Mesendoderm (in vitro differentiated cells): ENCODE measurements at regions not wholly inside any gene's neighbourhood (a gene's known extent, or its start where the extent isn't known, plus 50 kb on each side); places are given as distances from the start of the nearest gene placed in this dataset.
A peak's percentile ranks its signal among the peaks of the same experiment; 100 is the strongest.
"Not testable (repeated sequence)": the region's sequence is repeated elsewhere in the genome, so short reads cannot be mapped to it uniquely, and the experiment has no call there.

ENCODE experiments used
- DNase-seq: peaks from one replicate; pipeline ENCODE4 v3.0.0; 2013
- H2AK5ac ChIP-seq: 2 replicates; pipeline ENCODE4 v1.6.1; 2013; ENCODE audit warnings: low read length, inconsistent platforms
- H2BK120ac ChIP-seq: 2 replicates; pipeline ENCODE4 v1.6.1; 2013; ENCODE audit warnings: low read depth, mild to moderate bottlenecking, low read length, moderate library complexity, mixed read lengths
- H2BK15ac ChIP-seq: replicated peaks from 2 replicates; pipeline ENCODE4 v1.6.1; 2013; ENCODE audit warnings: low read depth, mild to moderate bottlenecking, moderate library complexity
- H2BK5ac ChIP-seq: 2 replicates; pipeline ENCODE4 v1.6.1; 2013; ENCODE audit warnings: low read length, inconsistent platforms
- H3K18ac ChIP-seq: 2 replicates; pipeline ENCODE4 v1.6.1; 2013; ENCODE audit warnings: mild to moderate bottlenecking, low read length, mixed read lengths
- H3K23ac ChIP-seq: one replicate; pipeline ENCODE4 v1.6.1; 2013; ENCODE audit warnings: low read length
- H3K27ac ChIP-seq: 2 replicates; pipeline ENCODE4 v1.5.1; 2013; ENCODE audit warnings: low read depth, mild to moderate bottlenecking, inconsistent platforms, low read length, moderate library complexity
- H3K27me3 ChIP-seq: 2 replicates; pipeline ENCODE4 v1.6.1; 2013; ENCODE audit warnings: low read length, control low read depth, mild to moderate bottlenecking, inconsistent platforms; ENCODE audit not compliant: insufficient read depth, poor library complexity
- H3K36me3 ChIP-seq: 2 replicates; pipeline ENCODE4 v1.6.1; 2013; ENCODE audit warnings: low read length, inconsistent platforms; ENCODE audit not compliant: control insufficient read depth, insufficient read depth
- H3K4ac ChIP-seq: one replicate; pipeline ENCODE4 v1.6.1; 2013; ENCODE audit warnings: low read depth, mild to moderate bottlenecking, low read length, moderate library complexity
- H3K4me1 ChIP-seq: 2 replicates; pipeline ENCODE4 v1.6.1; 2013; ENCODE audit warnings: low read depth, low read length, inconsistent platforms; ENCODE audit not compliant: control insufficient read depth
- H3K4me2 ChIP-seq: 2 replicates; pipeline ENCODE4 v1.6.1; 2013; ENCODE audit warnings: low read length
- H3K4me3 ChIP-seq: 2 replicates; pipeline ENCODE4 v1.5.1; 2013; ENCODE audit warnings: mild to moderate bottlenecking, low read length
- H3K56ac ChIP-seq: one replicate; pipeline ENCODE4 v1.6.1; 2013; ENCODE audit warnings: low read length
- H3K79me1 ChIP-seq: 2 replicates; pipeline ENCODE4 v1.6.1; 2013; ENCODE audit warnings: low read length, inconsistent platforms
- H3K79me2 ChIP-seq: 2 replicates; pipeline ENCODE4 v1.6.1; 2013; ENCODE audit warnings: mild to moderate bottlenecking, low read length; ENCODE audit not compliant: control insufficient read depth, insufficient read depth
- H3K9ac ChIP-seq: 2 replicates; pipeline ENCODE4 v1.6.1; 2013; ENCODE audit warnings: low read length, inconsistent platforms
- H4K5ac ChIP-seq: one replicate; pipeline ENCODE4 v1.6.1; 2013; ENCODE audit warnings: low read length
- H4K8ac ChIP-seq: one replicate; pipeline ENCODE4 v1.6.1; 2013; ENCODE audit warnings: low read depth, mild to moderate bottlenecking, control low read depth, low read length, moderate library complexity
- WGBS: extraction: QIAGEN DNeasy Blood & Tissue Kit; methylation state at CpG from one replicate; pipeline ENCODE4 v1.1.7; 2013; ENCODE audit warnings: low lambda C conversion rate, missing lambda C conversion rate; ENCODE audit not compliant: insufficient coverage; ENCODE audit errors: extremely low coverage; 5-methylcytosine and 5-hydroxymethylcytosine counted together

- H3K36me3 ChIP-seq, H4K8ac ChIP-seq, H3K27me3 ChIP-seq, H2AK5ac ChIP-seq, H3K9ac ChIP-seq, H3K4ac ChIP-seq, H2BK120ac ChIP-seq, H3K18ac ChIP-seq, H3K56ac ChIP-seq, H3K27ac ChIP-seq, DNase-seq, H2BK15ac ChIP-seq, H3K79me2 ChIP-seq, H3K23ac ChIP-seq, H3K79me1 ChIP-seq, H3K4me3 ChIP-seq, H3K4me2 ChIP-seq, H2BK5ac ChIP-seq, H4K5ac ChIP-seq, H3K4me1 ChIP-seq: not testable (repeated sequence)
- no CpG with 5 or more reads among the region's 10 CpGs for WGBS
Measured at GRCh38 chr19:56981440-56981839, 138.3 kb upstream of the USP29 start.

DNA sequence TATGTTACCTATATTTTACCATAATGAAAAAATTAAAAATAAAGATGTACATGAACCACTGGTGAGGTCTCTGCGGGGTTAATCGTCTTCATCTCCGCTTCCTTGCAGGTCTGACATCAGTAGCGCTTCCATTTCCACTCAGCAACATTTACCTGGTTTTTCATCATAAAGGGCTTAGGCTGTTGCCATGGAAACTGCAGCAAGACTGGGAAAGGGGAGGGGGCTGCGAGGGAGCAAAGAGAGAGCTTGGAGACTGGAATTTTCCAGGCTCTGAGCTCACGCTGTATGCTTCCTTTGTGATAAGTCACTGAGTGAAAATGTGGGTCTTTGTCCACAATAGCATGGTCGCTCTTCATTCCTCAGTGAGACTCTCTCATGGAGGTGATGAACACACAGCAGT is 136.6 kb upstream of the USP29 start:
- H3K56ac ChIP-seq = no peak overlapping the region
- H4K5ac ChIP-seq = no peak overlapping the region
- no peak overlapping the region for H3K4ac ChIP-seq
- H3K4me2 ChIP-seq = no peak overlapping the region
- H3K23ac ChIP-seq = no peak overlapping the region
- no peaks in the 10 kb centered on the region for H3K27me3 ChIP-seq
- H3K27ac ChIP-seq = no peak overlapping the region
- H3K79me1 ChIP-seq = no peaks in the 10 kb centered on the region
- no peak overlapping the region for H2AK5ac ChIP-seq
- H3K9ac ChIP-seq = no peak overlapping the region
- DNase-seq = peak; percentile 75
- no peaks in the 10 kb centered on the region for H3K79me2 ChIP-seq
- no CpG with 5 or more reads among the region's 7 CpGs for WGBS
- no peak overlapping the region for H3K18ac ChIP-seq
- no peak overlapping the region for H4K8ac ChIP-seq
- H3K4me3 ChIP-seq = no peak overlapping the region
- H3K36me3 ChIP-seq = no peaks in the 10 kb centered on the region
- no peak overlapping the region for H2BK120ac ChIP-seq
- H2BK5ac ChIP-seq = no peak overlapping the region
- H3K4me1 ChIP-seq = no peaks in the 10 kb centered on the region
- H2BK15ac ChIP-seq = no peak overlapping the region

GRCh38 chr19:56983804-56984203 is 136.0 kb upstream of the USP29 start:
- H3K4me3 ChIP-seq = no peak overlapping the region

GRCh38 chr19:56986386-56986785 is 133.4 kb upstream of the USP29 start:
- WGBS = no CpG with 5 or more reads among the region's 9 CpGs
- Histone ChIP-seq H3K36me3 (no peaks in the 10 kb centered on the region), H3K56ac (no peak overlapping the region), H2BK15ac (no peak overlapping the region), H3K79me2 (no peaks in the 10 kb centered on the region), H3K79me1 (no peaks in the 10 kb centered on the region), H2AK5ac (no peak overlapping the region), H4K5ac (no peak overlapping the region), H3K4me3 (no peak overlapping the region), H3K27me3 (no peaks in the 10 kb centered on the region), H3K18ac (no peak overlapping the region), H3K4me2 (no peak overlapping the region), H3K4ac (no peak overlapping the region), H2BK5ac (no peak overlapping the region), H3K4me1 (no peaks in the 10 kb centered on the region), H3K9ac (no peak overlapping the region), H2BK120ac (no peak overlapping the region), H4K8ac (no peak overlapping the region), H3K23ac (no peak overlapping the region), H3K27ac (no peak overlapping the region)
- DNase-seq = no peak

More at GRCh38 chr19:56983804-56984203, 136.0 kb upstream of the USP29 start:
- Histone ChIP-seq H3K18ac (no peak overlapping the region), H3K36me3 (no peaks in the 10 kb centered on the region), H3K23ac (no peak overlapping the region), H3K79me1 (no peaks in the 10 kb centered on the region), H2BK15ac (no peak overlapping the region), H3K27ac (no peak overlapping the region), H3K4me2 (no peak overlapping the region), H3K27me3 (no peaks in the 10 kb centered on the region), H2AK5ac (no peak overlapping the region), H4K8ac (no peak overlapping the region), H2BK5ac (no peak overlapping the region), H3K9ac (no peak overlapping the region), H3K4me1 (no peaks in the 10 kb centered on the region), H3K4ac (no peak overlapping the region), H3K79me2 (no peaks in the 10 kb centered on the region), H2BK120ac (no peak overlapping the region), H3K56ac (no peak overlapping the region), H4K5ac (no peak overlapping the region)
- DNase-seq = no peak
- no CpG with 5 or more reads among the region's 3 CpGs for WGBS

GRCh38 chr19:56987184-56987583 is 132.6 kb upstream of the USP29 start:
- H3K4me3 ChIP-seq = no peak overlapping the region
- DNase-seq = peak; percentile 5
- H3K27ac ChIP-seq = no peak overlapping the region
- no peak overlapping the region for H3K23ac ChIP-seq
- no peaks in the 10 kb centered on the region for H3K79me2 ChIP-seq
- WGBS = no CpG with 5 or more reads among the region's 15 CpGs
- H3K56ac ChIP-seq = no peak overlapping the region
- no peaks in the 10 kb centered on the region for H3K36me3 ChIP-seq
- no peaks in the 10 kb centered on the region for H3K27me3 ChIP-seq
- no peak overlapping the region for H2BK15ac ChIP-seq
- H2AK5ac ChIP-seq = no peak overlapping the region
- H3K9ac ChIP-seq = no peak overlapping the region
- no peaks in the 10 kb centered on the region for H3K79me1 ChIP-seq
- H3K4me2 ChIP-seq = no peak overlapping the region
- H2BK5ac ChIP-seq = no peak overlapping the region
- no peak overlapping the region for H2BK120ac ChIP-seq
- H3K18ac ChIP-seq = no peak overlapping the region
- no peak overlapping the region for H4K5ac ChIP-seq
- no peak overlapping the region for H4K8ac ChIP-seq
- H3K4me1 ChIP-seq = no peaks in the 10 kb centered on the region
- H3K4ac ChIP-seq = no peak overlapping the region

- Histone ChIP-seq H3K79me1 (no peaks in the 10 kb centered on the region), H4K5ac (no peak overlapping the region), H3K9ac (no peak overlapping the region), H3K27ac (no peak overlapping the region), H3K4ac (no peak overlapping the region), H2AK5ac (no peak overlapping the region), H2BK120ac (no peak overlapping the region), H3K23ac (no peak overlapping the region), H3K27me3 (no peaks in the 10 kb centered on the region), H3K56ac (no peak overlapping the region), H3K4me1 (no peaks in the 10 kb centered on the region), H3K18ac (no peak overlapping the region), H3K4me2 (no peak overlapping the region), H3K4me3 (no peak overlapping the region), H4K8ac (no peak overlapping the region), H3K36me3 (no peaks in the 10 kb centered on the region), H2BK15ac (no peak overlapping the region), H2BK5ac (no peak overlapping the region), H3K79me2 (no peaks in the 10 kb centered on the region)
- no CpG with 5 or more reads among the region's 5 CpGs for WGBS
- DNase-seq = no peak
Measured at GRCh38 chr19:56988299-56988698, 131.5 kb upstream of the USP29 start.
